ENCODE measurements at regions not wholly inside any gene's neighbourhood (a gene's known extent, or its start where the extent isn't known, plus 50 kb on each side); places are given as distances from the start of the nearest gene placed in this dataset.

GRCh38 chr6:50143011-50143719 lies 93.4 kb upstream of the DEFB112 start:
- H3K27ac Mint-ChIP-seq: no peak overlapping the region
- H3K27me3 Mint-ChIP-seq (ENCODE audit: low read depth): no peaks in the 10 kb centered on the region
- H3K36me3 Mint-ChIP-seq (ENCODE audit: low read depth): no peaks in the 10 kb centered on the region
- no peak overlapping the region for H3K4me3 Mint-ChIP-seq
- no peaks in the 10 kb centered on the region for H3K9me3 Mint-ChIP-seq
- no peak for TF ChIP-seq CTCF (IDR thresholded peaks at IDR 0.05; ENCODE audit: unreplicated experiment in 3 of 3)
- no peaks in the 10 kb centered on the region for H3K4me1 Mint-ChIP-seq

- Mint-ChIP-seq H3K27me3 (ENCODE audit: low read depth) (no peaks in the 10 kb centered on the region), H3K36me3 (ENCODE audit: low read depth) (no peaks in the 10 kb centered on the region), H3K4me1 (no peaks in the 10 kb centered on the region), H3K4me3 (no peak overlapping the region), H3K27ac (no peak overlapping the region), H3K9me3 (no peaks in the 10 kb centered on the region)
- peak; percentile 53 to 71 (median 57) for TF ChIP-seq CTCF (IDR thresholded peaks at IDR 0.05; ENCODE audit: unreplicated experiment in 3 of 3)
Observed at GRCh38 chr6:50145125-50145524, 95.4 kb upstream of the DEFB112 start.

GRCh38 chr6:50147371-50147770 lies 97.6 kb upstream of the DEFB112 start:
- Mint-ChIP-seq H3K36me3 (ENCODE audit: low read depth) (no peaks in the 10 kb centered on the region), H3K4me3 (no peak overlapping the region)

GRCh38 chr6:50180646-50181045 lies 130.9 kb upstream of the DEFB112 start:
- no peaks in the 10 kb centered on the region for H3K4me1 Mint-ChIP-seq
- no peak for TF ChIP-seq CTCF (IDR thresholded peaks at IDR 0.05; ENCODE audit: unreplicated experiment in 3 of 3)
- no peak overlapping the region for H3K27ac Mint-ChIP-seq
- no peak overlapping the region for H3K4me3 Mint-ChIP-seq
- peaks cover 3% of the 10 kb centered on the region for H3K9me3 Mint-ChIP-seq
- H3K27me3 Mint-ChIP-seq (ENCODE audit: low read depth): no peaks in the 10 kb centered on the region
- no peaks in the 10 kb centered on the region for H3K36me3 Mint-ChIP-seq (ENCODE audit: low read depth)

More at GRCh38 chr6:50147371-50147770, 97.6 kb upstream of the DEFB112 start:
- no peaks in the 10 kb centered on the region for H3K9me3 Mint-ChIP-seq
- no peak overlapping the region for H3K27ac Mint-ChIP-seq
- no peaks in the 10 kb centered on the region for H3K27me3 Mint-ChIP-seq (ENCODE audit: low read depth)
- H3K4me1 Mint-ChIP-seq: no peaks in the 10 kb centered on the region
- TF ChIP-seq CTCF (IDR thresholded peaks at IDR 0.05; ENCODE audit: unreplicated experiment in 3 of 3): no peak

GRCh38 chr6:50185006-50185405 lies 135.3 kb upstream of the DEFB112 start:
- Mint-ChIP-seq H3K36me3 (ENCODE audit: low read depth) (no peaks in the 10 kb centered on the region), H3K27me3 (ENCODE audit: low read depth) (peaks cover 3% of the 10 kb centered on the region), H3K4me3 (no peak overlapping the region), H3K27ac (no peak overlapping the region), H3K4me1 (no peaks in the 10 kb centered on the region), H3K9me3 (no peaks in the 10 kb centered on the region)
- peak in 1 of 3 experiments; percentile 31 for TF ChIP-seq CTCF (IDR thresholded peaks at IDR 0.05; ENCODE audit: unreplicated experiment in 3 of 3)

- no peak for TF ChIP-seq CTCF (IDR thresholded peaks at IDR 0.05; ENCODE audit: unreplicated experiment in 3 of 3)
- H3K36me3 Mint-ChIP-seq (ENCODE audit: low read depth): no peaks in the 10 kb centered on the region
- no peak overlapping the region for H3K4me3 Mint-ChIP-seq
- H3K27ac Mint-ChIP-seq: peak overlapping the region in 1 of 3 experiments; percentile 20
- H3K27me3 Mint-ChIP-seq (ENCODE audit: low read depth): peaks cover 3% of the 10 kb centered on the region
- no peaks in the 10 kb centered on the region for H3K4me1 Mint-ChIP-seq
- H3K9me3 Mint-ChIP-seq: no peaks in the 10 kb centered on the region
Observed at GRCh38 chr6:50187351-50187921, 137.7 kb upstream of the DEFB112 start.

All from nephron (organoid).